GM21423 (cell line): ENCODE measurements at regions not wholly inside any gene's neighbourhood (a gene's known extent, or its start where the extent isn't known, plus 50 kb on each side); places are given as distances from the start of the nearest gene placed in this dataset.

Source experiments
- ATAC-seq: cut with Tn5 transposase; IDR thresholded peaks from one replicate; pipeline ENCODE4 v1.9.1; 2021; ENCODE audit warnings: mild to moderate bottlenecking, moderate library complexity; ENCODE audit not compliant: unreplicated experiment

DNA sequence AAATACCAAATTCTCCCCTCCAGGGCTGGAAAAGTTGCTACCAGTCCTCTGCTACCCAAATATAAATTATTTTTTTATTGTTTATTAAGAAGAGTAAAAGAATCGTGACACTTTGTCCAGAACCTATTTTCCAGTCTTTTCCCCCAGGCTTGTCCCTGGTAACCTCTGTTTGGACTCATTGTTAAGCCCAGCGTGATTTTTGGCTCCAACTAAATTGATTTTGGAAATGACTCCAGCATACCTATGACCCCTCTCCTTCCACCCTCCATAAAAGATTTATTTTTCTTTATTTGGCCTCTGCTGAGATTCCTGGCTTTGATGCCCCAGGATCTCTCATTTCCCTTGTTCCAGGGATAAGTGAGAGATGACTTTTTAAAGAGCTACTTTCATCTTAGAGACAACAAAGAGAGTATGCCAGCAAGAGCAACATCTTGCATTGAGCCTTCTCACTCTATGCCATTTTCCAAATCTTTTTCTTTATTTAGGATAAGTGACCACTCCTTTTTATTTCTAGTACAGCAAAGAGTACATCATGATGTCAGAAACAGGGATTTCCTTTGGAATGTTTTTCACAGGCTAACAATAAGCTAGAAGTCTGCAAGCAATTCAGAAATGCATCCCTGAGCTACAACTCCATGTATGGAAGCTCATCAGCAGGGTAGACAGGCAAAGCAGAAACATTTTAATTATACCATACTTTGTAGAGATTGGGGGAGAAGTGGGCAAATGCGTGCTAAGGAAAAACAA, 75.8 kb downstream of the DAD1 start:
- ATAC-seq: no peak

DNA sequence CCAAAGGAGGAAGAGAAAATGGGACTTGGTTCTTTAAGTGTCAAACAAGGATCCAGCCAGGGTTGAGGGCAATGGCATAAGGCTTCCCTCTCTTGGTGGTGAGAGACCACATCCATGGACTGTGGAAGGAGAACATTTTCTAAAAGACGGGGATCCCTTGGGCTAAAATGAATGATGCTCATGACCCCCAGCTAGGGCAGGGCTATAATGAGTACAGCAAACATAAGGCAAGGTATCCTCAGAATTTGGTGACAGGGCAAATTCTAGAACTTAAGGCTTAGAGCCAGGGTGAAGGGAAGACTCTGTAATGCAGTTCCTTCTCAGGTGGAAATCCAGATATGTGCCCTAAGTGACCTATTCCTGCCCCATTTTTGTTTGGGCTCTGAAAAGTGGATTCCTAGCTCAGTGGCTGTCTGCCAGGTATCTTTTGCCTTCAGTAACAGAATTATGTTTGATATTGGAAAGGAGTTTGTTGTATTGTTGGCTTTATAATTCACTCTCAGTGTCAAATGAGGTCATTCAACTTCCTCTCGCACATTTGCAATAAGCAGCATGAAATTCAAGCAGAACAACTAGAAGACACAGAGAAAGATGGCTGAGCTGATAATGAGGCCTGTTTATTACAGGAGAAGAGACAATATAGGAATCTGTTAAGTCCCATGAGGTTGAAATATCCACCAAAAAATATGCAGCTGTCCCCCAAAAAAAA, 76.8 kb downstream of the DAD1 start:
- ATAC-seq: no peak

DNA sequence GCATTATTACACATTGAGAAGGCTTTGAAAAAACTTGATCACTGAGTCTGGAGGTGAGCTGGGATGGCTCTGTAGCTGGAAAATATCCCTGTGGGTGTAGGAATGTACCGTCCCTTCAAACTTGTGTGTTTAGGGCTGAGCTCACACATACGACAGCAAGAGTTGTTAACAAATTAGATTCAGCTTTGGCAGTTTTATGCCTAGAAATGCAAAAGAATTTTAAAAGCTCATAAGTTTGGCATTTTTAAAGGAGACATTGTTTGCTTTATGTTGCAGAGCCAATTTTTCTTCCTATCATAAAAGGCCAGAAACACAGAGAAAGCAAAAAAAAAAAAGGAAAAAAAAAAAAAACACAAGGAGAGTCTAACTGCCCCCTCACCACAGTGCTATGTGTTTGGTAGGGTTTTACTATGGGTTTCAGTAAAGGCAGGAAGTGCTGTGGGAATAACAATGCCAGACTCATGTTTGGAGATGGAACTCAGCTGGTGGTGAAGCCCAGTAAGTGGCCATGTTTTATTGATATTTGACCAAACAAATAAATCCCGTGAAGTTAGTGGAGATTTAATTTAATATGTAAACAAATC, 78.4 kb downstream of the DAD1 start:
- ATAC-seq: no peak

DNA sequence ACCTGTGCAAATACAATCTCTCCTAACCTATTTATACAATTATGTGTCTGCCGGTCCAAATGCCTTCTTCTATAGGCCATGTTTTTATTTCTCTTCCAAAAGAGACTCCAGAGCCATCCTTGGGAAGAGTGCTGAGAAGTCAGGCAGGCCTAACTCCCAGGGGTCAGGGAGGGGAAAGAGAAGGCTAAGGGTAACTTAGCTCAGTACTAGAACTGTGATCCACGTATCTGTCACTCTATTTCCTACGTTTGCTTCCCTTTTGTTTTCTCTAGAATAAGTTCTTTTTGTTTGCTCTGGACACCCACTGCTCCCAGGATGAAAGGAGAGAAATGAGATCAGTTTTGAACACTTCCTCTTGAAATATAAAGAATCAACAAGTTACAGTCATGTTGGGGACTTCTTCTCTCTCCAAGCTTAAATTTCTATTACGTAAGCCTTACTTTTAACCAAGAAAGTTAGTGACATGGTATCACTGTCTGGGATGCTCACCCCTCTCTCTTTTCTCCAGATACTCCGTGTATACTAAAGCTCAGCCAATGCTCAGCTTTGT, 79.2 kb downstream of the DAD1 start:
- ATAC-seq: no peak

DNA sequence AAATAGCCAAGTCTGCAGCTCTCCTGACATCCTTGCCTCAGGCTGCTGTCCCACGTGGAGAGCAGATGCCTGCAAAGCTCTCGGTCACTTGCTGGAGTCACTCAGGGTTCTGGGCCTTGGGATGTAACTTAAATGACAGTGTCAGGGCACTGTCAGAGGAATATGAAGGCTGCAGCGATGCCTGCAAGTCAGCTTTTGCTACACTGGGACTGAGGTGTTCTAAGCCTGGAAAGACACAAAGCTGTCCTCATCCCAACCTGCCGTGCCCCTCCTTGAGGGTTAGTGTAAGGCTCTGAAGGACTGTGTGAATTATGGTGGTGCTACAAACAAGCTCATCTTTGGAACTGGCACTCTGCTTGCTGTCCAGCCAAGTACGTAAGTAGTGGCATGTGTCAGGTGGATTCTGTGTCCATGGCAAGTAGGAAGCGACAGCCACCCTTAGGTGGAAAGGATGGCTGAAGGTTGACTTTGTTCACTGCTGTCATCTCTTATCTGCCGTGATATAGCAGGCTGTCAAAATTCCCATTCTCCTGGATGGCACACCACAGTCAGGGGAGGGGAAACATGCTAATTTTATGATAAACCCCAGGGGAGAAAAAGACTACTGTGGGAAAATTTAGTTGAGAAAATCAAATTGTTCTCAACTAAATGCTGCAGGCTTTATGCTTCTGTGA, 79.9 kb downstream of the DAD1 start:
- no peak for ATAC-seq

DNA sequence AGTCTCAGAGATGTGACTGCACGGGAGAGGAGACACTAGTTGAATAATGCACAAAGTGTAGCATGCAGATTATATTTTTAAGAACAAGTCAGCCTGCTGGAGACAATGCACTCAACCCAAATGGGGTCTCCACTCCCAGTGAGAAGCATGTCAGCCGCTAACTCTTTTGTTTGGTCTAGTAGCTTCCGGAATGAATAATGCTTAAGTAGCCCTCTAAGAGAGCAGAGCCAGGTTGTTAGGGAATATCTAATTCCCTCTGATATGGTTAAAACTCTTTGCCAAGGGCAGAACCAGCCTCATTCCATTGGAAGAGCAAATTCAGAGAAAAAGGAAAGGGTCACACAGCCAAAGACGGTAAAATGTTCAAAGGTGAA, 80.4 kb downstream of the DAD1 start:
- no peak for ATAC-seq

DNA sequence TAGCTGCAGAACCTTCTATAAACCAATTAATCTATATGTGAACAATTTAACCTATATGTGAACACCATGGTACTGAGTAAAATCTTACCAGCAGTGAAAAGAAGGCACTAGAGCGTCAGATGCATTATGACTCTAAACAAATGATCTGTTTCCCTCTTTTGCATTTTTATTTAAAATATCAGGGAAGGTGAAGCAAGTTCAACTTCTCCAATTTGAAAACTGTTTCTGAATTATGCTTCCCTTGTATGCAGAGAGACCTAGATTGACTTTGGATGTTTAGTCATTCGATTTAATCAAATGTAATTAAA, 80.9 kb downstream of the DAD1 start:
- ATAC-seq: no peak

DNA sequence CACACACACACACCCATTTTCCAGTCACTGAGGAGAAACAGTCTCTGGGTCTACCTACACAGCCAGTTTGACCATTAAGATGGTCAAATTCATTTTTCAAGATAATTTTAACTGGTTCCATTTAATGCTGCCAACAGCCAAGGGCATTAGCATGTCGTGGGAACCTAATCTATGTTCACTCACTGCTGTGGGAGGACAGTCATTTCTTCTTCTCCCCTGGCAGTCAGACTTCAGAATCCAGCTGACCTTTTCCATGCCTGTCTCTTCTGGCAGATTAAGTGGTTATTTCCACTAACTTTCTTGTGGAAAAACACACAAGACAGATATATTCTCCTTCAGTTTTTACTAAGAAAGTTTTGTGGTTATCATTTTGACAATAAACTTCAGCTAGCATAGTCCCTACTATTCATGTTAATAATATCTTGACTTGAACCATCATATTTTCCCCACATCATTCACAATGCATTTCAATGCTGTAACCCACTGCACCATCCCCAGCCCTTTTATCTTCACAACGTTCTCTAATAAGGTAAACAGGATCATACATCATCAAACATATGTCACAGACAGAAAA, 82.2 kb downstream of the DAD1 start:
- ATAC-seq: no peak

DNA sequence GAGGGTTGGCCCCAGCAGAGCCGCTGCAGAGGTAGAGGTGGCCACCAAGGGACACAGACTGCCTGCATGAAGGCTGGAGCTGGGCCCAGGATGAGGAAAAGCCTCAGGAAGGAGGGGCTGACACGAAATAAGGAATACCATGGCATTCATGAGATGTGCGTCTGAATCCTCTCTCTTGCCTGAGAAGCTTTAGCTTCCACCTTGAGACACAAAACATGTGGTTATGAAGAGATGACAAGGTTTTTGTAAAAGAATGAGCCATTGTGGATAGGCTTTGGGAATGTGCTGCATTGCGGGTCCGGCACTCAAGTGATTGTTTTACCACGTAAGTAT, 82.7 kb downstream of the DAD1 start:
- no peak for ATAC-seq

DNA sequence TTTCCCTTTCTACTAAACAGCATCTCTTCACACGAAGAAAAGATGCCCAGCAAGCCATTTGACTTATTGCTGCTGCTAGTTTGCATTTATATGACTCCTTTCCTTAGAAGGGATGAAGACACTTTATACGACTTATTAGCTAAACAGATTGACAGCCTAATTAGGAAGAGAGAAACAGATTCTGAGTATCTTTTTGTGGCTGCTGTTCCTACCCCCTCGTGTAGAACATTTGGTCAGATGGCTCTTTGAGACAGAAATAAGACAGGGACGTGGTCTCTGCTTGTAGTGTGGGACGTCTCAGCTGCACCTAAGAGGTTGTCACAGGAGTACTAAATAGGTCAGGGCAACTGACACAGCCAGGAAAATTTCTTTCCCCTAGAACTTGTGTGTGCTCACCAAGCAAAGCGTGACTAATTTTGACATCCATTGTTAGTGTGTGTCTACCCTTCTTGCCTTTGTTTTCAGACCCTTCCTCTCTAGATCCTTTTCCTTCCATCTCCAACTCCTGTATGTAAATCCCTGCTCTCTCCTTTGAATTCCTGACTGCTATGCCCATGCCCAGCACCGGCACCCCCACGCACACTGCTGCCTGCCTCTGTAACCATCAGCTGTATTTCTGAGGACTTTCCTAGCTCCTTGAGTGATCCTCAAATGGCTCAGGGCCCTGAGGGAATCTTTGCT, 83.2 kb downstream of the DAD1 start:
- peak; percentile 46 for ATAC-seq

DNA sequence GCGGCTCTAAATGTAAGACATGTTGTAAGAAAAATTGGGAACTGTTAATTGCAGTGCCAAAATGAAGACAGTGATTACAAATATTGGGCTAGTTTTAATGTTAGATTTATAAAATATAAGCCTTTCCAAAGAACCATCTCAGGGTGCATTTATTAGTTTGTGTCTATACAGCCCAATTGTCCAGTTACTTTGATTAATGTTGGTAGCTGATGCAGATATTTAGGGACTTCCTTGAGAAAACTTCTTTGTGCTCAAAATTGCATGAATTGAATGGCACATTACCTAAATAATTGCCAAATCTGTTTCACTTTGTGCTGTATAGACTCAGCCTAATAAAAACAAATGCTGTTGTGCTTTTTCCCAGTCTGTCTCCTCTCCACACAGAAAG, 83.7 kb downstream of the DAD1 start:
- ATAC-seq: no peak

DNA sequence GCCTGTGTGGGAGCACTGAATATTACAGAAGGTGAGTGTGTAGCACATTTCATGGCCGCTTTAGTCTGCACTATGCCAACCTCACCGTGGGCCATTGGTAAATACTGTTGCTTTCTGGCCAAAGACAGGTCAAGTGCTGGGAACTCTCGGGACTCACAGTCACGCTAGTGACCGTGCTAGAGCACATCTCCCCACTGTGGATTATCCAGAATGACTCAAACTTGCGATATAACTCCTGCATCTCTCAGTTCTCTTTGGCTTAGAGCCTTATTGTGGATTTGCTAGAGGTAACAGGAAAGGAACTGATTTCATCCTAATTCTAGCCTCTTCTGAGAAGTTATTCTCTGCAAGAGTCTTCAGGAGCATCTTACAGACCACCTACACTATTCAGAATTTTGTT, 86.5 kb downstream of the DAD1 start:
- ATAC-seq: no peak

DNA sequence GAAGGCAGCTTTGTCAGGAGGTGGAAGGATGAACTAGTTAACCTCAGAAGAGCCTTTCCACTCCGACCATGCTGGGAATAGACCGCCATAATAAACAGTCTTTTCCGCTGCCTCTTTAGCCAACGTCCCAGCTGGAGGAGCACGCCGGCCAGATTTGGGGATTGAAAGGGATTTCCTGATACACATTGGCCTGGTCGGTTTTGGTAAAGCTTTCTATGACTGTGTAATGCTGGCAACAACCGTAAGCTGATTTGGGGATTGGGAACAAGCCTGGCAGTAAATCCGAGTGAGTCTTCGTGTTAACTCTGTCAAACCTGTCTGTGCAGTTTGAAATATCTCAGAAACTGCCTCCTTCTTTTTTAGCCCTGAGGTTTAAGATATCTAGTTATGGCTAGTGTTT, 87.0 kb downstream of the DAD1 start:
- ATAC-seq: no peak

DNA sequence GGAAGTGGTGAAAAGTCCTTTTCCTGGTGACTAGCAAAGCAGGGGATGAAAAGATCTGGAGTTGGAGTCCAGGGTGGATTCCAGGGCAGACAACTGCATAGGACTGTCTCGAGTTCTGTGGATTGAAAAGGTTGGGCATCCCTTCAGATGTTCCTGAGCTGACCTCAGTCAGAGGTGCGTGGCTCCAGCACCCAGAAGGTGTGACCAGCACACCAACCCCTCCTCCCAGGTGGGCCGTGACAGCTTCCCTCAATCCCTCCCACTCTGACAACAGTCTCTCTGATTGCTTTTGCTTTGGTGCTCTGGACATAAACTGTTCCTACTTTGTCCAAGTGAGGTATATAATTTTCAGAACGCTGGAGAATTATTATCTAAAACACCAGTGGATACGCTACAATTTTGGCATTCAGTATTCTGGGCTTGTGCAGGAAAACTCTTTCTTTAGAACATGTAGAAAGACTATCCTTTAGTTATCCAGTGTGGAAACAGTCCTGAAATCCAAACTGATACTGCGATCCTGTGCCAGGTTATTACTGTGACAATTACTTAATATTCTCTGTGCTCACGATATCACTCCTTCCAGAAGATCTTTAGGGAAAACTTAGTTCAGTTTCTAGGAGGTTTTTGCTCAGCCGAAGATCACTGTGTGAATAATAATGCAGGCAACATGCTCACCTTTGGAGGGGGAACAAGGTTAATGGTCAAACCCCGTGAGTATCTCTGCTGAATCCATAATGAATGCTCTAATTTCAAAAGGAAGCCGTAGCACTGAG, 87.9 kb downstream of the DAD1 start:
- no peak for ATAC-seq

DNA sequence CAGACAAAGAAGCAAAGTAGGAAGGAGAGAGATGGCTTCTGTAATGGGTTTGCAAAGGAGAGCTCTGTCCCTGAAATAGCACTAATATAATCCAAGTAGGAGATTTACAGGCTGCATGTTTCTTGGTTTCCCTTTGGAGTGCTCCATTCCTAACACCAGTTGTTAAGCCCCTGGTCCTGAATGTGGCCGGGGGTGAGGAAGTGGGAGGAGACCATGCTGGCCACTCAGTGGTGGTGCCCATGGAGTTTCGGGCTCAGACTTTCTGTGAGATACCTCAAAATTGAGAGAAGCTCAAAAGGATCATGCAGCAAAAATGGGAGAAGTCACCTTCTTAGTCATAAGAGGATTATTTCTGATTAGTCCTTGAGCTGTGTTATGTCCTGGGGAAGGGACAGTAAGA, 88.5 kb downstream of the DAD1 start:
- ATAC-seq: no peak

DNA sequence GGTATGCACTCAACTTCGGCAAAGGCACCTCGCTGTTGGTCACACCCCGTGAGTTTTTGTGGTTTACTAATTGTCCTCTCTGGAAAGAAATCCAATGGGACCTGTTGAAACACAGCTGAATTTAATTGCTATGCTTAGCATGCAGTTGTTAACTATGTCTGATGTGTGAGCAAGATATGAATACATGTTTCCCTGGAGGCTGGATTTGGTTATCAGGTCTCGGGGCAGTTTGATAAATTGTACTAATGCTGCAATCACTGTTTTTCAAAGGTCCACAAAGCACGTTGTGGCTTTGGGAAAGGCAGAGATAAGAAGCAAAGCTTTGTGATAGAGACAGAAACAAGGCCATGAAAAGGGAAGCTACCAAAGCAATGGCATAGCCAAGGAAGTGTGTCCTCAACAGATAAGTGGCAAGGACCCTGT, 91.3 kb downstream of the DAD1 start:
- no peak for ATAC-seq

DNA sequence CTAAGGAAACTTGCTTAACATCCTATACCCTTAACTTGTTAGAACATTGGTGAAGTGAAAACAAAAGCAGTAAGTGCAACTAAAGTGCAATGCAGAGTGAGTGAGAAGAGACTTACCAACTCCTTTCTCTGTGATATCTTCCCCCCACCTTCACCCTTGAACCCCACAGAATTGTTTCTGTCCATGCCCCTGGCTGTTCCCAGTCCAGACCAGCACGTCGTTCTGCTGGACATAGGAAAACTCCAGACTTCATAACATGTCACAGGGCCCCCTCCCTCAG, 91.9 kb downstream of the DAD1 start:
- ATAC-seq: no peak

DNA sequence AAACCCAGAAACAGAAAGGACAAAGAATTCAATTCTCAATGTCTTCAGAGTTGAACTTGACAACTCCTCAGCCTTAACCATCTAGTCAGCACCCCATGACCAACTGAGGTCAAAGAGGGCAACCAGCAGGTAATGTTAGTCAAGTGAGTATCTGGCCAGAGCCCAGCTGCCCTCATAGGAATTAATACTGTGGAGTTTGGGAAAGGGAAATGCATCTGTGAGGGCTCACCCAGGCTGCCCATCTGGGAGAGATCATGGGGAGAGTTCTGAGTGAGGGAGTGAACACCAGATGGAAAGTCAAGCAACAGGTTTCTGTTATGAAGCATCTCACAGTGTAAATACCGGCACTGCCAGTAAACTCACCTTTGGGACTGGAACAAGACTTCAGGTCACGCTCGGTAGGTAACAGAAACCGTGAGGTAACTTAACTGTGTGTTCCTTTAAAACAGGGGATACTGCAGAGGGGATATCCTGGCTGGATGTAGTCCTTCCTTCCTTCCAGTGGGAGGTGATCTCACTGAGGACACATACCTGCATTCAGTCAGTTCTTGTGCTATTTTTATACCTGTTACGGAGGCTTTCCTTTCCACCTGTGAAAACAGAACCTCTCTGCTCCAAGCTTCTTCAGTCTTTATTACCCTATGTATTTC, 94.4 kb downstream of the DAD1 start:
- no peak for ATAC-seq

DNA sequence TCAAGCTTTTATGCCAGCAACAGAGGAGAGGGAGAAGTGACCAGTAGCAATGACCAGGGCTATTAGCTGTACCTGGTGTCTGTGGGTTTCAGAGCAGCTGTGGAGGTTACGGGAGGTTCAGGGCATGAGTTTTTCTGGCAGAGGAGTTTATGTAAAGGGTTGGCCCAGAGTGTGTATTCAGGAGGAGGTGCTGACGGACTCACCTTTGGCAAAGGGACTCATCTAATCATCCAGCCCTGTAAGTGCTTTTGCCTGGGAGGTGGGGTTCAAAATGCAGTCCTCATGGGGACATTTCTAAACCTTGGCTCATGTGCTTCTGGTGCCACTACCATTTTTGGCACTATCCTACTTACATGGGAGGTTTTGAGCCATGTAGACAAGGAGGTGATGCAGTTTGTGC, 95.3 kb downstream of the DAD1 start:
- no peak for ATAC-seq
